CD4-positive, alpha-beta T cell treated with Interferon gamma for 1 hour (primary cell): ENCODE measurements at regions not wholly inside any gene's neighbourhood (a gene's known extent, or its start where the extent isn't known, plus 50 kb on each side); places are given as distances from the start of the nearest gene placed in this dataset.
"Not testable (repeated sequence)": the region's sequence is repeated elsewhere in the genome, so short reads cannot be mapped to it uniquely, and the experiment has no call there.

Experiments used
- DNase-seq: peaks from one replicate; pipeline ENCODE4 v3.0.0-alpha.2; 2020

GRCh38 chr12:28776913-28777422 lies 372.1 kb upstream of the FAR2 start:
- DNase-seq, result no peak

- no peak for DNase-seq
These were observed 371.3 kb upstream of the FAR2 start for GRCh38 chr12:28777603-28778365.

GRCh38 chr12:28780096-28780495 lies 369.0 kb upstream of the FAR2 start:
- DNase-seq, result no peak

- DNase-seq, result no peak
These were observed 368.1 kb upstream of the FAR2 start for GRCh38 chr12:28780960-28781359.

- DNase-seq, result no peak
These were observed 367.1 kb upstream of the FAR2 start for GRCh38 chr12:28781671-28782652.

DNA sequence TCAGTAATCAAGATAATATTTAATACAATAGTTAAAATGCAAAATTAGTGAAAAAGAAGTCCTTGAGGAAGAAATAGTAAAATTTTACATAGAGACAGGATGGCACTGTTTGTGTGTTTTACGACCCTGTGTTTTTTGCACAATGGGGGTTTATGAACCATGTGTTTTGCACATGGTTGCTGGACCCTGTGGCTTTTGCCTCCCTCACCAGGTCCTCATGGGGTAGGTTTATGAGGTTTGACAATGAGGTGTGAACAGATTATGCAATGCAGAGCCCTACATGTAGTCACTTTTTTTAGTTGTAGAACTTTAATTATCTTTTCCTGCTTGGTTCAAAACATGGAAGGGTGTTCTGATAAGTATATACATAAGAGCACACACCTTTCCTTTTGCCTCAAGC lies 366.3 kb upstream of the FAR2 start:
- DNase-seq, result no peak

DNA sequence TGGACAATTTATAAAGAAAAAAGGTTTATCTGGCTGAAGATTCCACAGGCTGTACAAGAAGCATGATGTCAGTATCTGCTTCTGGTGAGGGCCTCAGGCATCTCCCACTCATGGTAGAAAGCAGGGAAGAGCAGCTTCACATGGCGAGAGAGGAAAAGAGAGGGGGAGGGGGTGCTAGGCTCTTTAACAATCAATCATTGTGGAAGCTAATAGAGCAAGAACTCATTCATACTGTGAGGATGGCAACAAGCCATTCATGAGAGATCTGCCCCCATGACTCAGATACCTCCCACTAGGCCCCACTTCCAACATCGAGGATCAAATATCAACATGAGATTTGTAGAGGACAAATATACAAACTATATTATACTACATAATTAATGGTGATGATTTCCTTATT lies 361.9 kb upstream of the FAR2 start:
- no peak for DNase-seq

GRCh38 chr12:28788256-28788655 lies 360.8 kb upstream of the FAR2 start:
- DNase-seq, result not testable (repeated sequence)

DNA sequence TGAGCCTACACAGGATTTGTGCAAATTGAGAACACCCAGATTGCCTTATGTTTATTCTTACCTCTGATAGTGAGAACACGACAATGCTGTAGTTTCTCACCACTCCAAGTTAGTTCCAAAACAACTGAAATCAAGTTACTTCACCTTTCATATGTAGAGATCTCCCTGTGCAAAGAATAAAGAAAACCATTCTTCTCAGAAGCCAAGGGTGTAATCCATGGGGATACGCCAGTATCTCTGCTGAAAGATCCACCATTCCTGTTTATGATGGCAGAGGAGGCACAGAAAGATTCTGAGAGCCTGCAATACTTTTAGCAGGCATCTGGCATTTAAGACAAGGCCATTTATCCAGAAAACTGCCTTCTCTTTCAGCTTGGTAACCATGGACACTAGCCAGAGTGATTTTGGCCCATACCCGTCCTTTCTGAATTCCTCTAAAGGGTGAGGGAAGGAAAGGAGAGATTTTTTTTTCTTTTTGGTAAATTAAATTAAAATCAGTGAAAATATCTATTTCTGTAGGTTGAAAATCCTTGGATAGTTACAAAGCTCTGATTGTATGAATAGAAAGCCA lies 355.4 kb upstream of the FAR2 start:
- DNase-seq, result no peak

- no peak for DNase-seq
These were observed 354.9 kb upstream of the FAR2 start for GRCh38 chr12:28794211-28794610.

DNA sequence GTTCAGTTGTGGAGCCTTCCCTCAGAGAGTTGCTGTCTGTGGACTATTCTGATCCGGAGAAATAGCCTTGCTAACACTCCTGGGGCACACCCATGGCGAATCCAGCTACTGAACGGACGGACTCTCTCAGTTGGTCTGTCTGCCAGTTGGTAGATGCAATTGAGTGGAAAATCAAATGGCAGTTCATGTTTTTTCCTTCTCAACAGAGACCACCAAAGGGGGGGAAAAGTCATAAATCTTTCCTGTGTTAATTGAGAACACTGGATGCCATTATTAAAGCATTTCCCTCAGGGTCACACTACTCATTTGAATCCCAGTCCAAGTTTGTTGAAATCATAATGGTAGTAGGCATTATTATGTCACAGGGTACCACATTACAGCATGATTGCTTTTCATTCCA lies 354.3 kb upstream of the FAR2 start:
- DNase-seq, result no peak

DNA sequence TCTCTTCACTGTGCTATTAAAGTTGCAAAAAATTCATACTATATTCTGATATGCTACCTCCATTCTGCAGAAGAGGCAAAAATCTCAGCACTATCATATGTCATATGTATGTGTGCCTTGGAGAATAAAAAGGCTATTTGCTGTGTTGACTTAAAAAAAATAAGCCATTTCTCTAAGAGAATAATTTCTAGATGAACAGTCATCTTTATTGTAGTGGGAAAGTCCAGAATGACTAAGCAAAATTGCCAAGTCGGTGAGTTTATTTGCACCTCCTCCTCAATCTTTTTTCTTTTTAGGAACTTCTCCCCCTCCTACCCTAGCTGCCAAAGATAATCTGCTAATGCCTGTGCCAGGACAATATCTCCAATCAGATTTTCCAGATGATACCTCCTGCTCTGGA lies 353.8 kb upstream of the FAR2 start:
- no peak for DNase-seq

- DNase-seq, result no peak
These were observed 349.7 kb upstream of the FAR2 start for GRCh38 chr12:28799348-28799747.

DNA sequence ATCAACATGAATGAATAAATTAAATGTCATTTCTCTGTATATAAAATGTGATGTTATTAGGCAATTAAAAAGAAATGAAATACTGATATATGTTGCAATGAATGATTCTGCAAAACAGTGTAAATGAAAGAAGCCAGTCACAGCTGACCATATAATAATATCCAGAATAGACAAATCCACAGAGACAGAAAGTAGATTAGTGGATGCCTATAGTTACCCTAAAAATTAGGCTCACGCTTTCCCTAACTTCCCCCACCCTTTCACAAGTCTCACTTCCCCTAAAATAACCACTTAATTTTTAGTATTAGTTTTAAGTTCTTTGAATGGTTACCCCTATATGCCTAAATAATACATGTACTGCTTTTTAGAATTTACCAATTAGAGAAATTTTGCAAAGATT lies 348.9 kb upstream of the FAR2 start:
- DNase-seq, result no peak

GRCh38 chr12:28802706-28803438 lies 346.2 kb upstream of the FAR2 start:
- no peak for DNase-seq

DNA sequence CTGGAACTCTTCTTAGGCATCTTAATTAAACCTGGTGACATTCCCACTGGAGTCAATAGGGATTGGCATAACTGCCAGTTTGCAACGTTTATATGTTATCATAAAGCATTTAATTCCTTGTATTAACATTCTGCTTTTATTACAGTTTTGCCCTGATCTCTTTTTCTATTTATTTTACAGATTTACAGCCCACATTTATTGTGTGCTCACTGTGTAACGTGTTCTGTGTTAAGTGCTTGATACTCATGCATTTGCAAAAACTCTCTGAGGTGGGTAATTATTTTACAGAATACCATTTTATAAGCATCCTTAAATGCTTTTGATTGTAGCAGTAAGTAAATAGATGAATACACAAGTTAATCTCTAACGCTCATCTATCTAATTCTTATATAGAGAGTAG lies 341.5 kb upstream of the FAR2 start:
- DNase-seq, result no peak

- no peak for DNase-seq
These were observed 337.6 kb upstream of the FAR2 start for GRCh38 chr12:28811457-28811856.

DNA sequence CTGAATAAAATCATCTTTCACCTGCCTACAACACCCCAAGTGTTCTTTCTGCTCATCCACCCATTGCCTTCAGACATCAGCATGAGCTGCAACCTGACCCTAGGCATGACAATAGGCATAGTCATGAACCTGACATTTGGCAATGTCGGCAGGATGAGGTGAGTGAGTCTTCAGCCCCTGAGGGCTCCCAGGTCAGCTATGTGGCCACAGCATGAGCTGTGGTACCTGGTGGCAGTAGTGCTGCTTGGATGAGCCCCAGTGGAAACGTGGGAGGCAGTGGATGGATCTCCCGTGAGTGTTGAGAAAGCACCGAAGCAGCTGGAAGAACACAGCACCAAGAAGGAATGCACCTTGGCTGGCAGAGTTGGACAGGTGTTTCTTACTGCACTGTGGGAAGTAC lies 334.8 kb upstream of the FAR2 start:
- no peak for DNase-seq

DNA sequence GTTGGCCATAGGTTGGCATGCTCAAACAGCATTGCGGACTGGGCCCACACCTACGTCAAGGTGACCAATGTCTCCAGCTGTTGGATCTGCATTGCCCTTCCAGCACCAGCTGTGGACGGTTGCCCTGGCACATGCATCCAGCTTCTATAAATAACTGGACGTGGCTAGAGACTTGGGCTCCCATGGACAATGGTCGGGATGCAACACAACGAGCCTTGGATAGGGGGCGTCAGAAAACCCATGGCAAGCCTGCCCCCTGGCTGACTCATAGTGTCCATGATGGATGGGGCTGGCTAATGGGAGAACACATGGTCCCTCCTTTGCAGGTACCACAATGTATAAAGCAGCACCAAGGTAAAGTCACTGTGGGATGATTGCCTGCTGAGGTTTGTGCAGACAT lies 331.6 kb upstream of the FAR2 start:
- DNase-seq, result no peak

- no peak for DNase-seq
These were observed 324.8 kb upstream of the FAR2 start for GRCh38 chr12:28824193-28824846.

- no peak for DNase-seq
These were observed 324.2 kb upstream of the FAR2 start for GRCh38 chr12:28824849-28825248.

DNA sequence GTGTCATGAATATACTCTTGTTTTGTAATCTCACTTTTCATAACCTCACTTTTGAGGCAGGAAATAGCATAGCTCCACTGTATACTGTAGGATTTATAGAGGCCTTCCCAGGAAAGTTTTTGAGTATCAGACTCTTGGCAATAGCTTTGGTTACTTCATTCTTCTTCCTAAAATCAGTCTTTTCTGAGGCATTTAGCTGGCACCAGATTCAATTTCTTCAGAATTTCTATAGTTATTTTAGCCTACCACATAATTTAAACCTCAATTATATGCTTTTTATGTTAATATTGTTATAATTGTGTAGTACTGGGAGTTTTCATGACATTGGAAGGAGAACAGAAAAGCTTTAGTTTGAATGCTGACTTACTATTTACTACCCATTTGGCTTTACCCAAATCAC lies 322.3 kb upstream of the FAR2 start:
- no peak for DNase-seq
